HG03469 (cell line): ENCODE measurements at regions not wholly inside any gene's neighbourhood (a gene's known extent, or its start where the extent isn't known, plus 50 kb on each side); places are given as distances from the start of the nearest gene placed in this dataset.
"Not testable (repeated sequence)": the region's sequence is repeated elsewhere in the genome, so short reads cannot be mapped to it uniquely, and the experiment has no call there.

Source experiments
- ATAC-seq: cut with Tn5 transposase; IDR thresholded peaks from one replicate; pipeline ENCODE4 v1.9.1; 2021; ENCODE audit warnings: mild to moderate bottlenecking, moderate library complexity, moderate number of reproducible peaks; ENCODE audit not compliant: unreplicated experiment

GRCh38 chr6:63440057-63440456 lies 120.3 kb upstream of the LGSN start:
- ATAC-seq = no peak

- no peak for ATAC-seq
Observed at GRCh38 chr6:63440594-63440993, 120.8 kb upstream of the LGSN start.

GRCh38 chr6:63441266-63441956 lies 121.6 kb upstream of the LGSN start:
- ATAC-seq = no peak

GRCh38 chr6:63442870-63443269 lies 123.1 kb upstream of the LGSN start:
- ATAC-seq = no peak

GRCh38 chr6:63444768-63445167 lies 125.0 kb upstream of the LGSN start:
- no peak for ATAC-seq

- ATAC-seq = no peak
Observed at GRCh38 chr6:63446405-63446804, 125.9 kb upstream of the LOC128125822 start.

GRCh38 chr6:63447134-63447533 lies 125.1 kb upstream of the LOC128125822 start:
- no peak for ATAC-seq

GRCh38 chr6:63448229-63448628 lies 124.1 kb upstream of the LOC128125822 start:
- no peak for ATAC-seq

- no peak for ATAC-seq
Observed at GRCh38 chr6:63449714-63450113, 122.6 kb upstream of the LOC128125822 start.

GRCh38 chr6:63451238-63451637 lies 121.0 kb upstream of the LOC128125822 start:
- no peak for ATAC-seq

- no peak for ATAC-seq
Observed at GRCh38 chr6:63452125-63452524, 120.2 kb upstream of the LOC128125822 start.

- ATAC-seq = no peak
Observed at GRCh38 chr6:63456734-63457133, 115.5 kb upstream of the LOC128125822 start.

- no peak for ATAC-seq
Observed at GRCh38 chr6:63458480-63459115, 113.7 kb upstream of the LOC128125822 start.

GRCh38 chr6:63459814-63460213 lies 112.5 kb upstream of the LOC128125822 start:
- no peak for ATAC-seq

GRCh38 chr6:63460971-63461370 lies 111.3 kb upstream of the LOC128125822 start:
- ATAC-seq = no peak

- ATAC-seq = no peak
Observed at GRCh38 chr6:63464060-63464459, 108.2 kb upstream of the LOC128125822 start.

- ATAC-seq = no peak
Observed at GRCh38 chr6:63465750-63466149, 106.5 kb upstream of the LOC128125822 start.

- ATAC-seq = no peak
Observed at GRCh38 chr6:63466242-63466733, 106.0 kb upstream of the LOC128125822 start.

GRCh38 chr6:63467247-63467954 lies 104.9 kb upstream of the LOC128125822 start:
- no peak for ATAC-seq

- ATAC-seq = not testable (repeated sequence)
Observed at GRCh38 chr6:63471145-63471544, 101.1 kb upstream of the LOC128125822 start.

- no peak for ATAC-seq
Observed at GRCh38 chr6:63471654-63472053, 100.6 kb upstream of the LOC128125822 start.

GRCh38 chr6:63475707-63476106 lies 96.6 kb upstream of the LOC128125822 start:
- no peak for ATAC-seq
